Spinal cord (tissue), 9 donors: ENCODE measurements at regions not wholly inside any gene's neighbourhood (a gene's known extent, or its start where the extent isn't known, plus 50 kb on each side); places are given as distances from the start of the nearest gene placed in this dataset.
"Not testable (repeated sequence)": the region's sequence is repeated elsewhere in the genome, so short reads cannot be mapped to it uniquely, and the experiment has no call there.

Experiments used
- DNase-seq, 6 donors: peaks; one replicate each; pipeline versions ENCODE4 v3.0.0 to v3.0.0-alpha.2; 2013 to 2015; ENCODE audit warnings: low spot score in 6 of 6, low read depth in 4 of 6
- H3K27ac ChIP-seq: one replicate; pipeline ENCODE4 v1.5.1; 2013; ENCODE audit warnings: low read depth, low read length, control low read depth
- H3K27me3 ChIP-seq: one replicate; pipeline ENCODE4 v1.6.1; 2013; ENCODE audit warnings: low read length; ENCODE audit not compliant: control insufficient read depth, insufficient read depth
- H3K36me3 ChIP-seq: one replicate; pipeline ENCODE4 v1.6.1; 2013; ENCODE audit warnings: low read length; ENCODE audit not compliant: control insufficient read depth, insufficient read depth
- H3K4me1 ChIP-seq: one replicate; pipeline ENCODE4 v1.6.1; 2013; ENCODE audit warnings: low read length; ENCODE audit not compliant: control insufficient read depth, insufficient read depth
- H3K4me3 ChIP-seq: one replicate; pipeline ENCODE4 v1.5.1; 2013; ENCODE audit warnings: low read depth, low read length, control low read depth
- H3K9me3 ChIP-seq: one replicate; pipeline ENCODE4 v1.6.1; 2013; ENCODE audit warnings: low read length; ENCODE audit not compliant: control insufficient read depth, insufficient read depth
- WGBS: methylation state at CpG from one replicate; pipeline ENCODE4 v1.1.5; 2013; ENCODE audit warnings: missing lambda C conversion rate; ENCODE audit not compliant: insufficient coverage; 5-methylcytosine and 5-hydroxymethylcytosine counted together
- donor health status: healthy.

DNA sequence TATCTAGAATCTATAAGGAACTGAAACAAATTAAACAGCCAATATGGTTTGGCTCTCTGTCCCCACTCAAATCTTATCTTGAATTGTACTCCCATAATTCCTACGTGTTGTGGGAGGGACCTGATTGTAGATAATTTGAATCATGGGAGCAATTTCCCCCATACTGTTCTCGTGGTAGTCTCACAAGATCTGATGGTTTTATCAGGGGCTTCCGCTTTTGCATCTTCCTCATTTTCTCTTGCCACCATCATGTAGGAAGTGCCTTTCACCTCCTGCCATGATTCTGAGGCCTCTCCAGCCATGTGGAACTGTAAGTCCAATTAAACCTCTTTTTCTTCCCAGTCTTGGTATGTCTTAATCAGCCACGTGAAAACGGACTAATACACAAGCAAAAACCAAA lies 185.0 kb downstream of the TBX15 start:
- not testable (repeated sequence) for H3K9me3 ChIP-seq, H3K27me3 ChIP-seq, H3K4me3 ChIP-seq, H3K4me1 ChIP-seq, H3K27ac ChIP-seq, DNase-seq, H3K36me3 ChIP-seq
- 87% methylated on average over 4 of the region's 5 CpGs for whole genome bisulfite sequencing

DNA sequence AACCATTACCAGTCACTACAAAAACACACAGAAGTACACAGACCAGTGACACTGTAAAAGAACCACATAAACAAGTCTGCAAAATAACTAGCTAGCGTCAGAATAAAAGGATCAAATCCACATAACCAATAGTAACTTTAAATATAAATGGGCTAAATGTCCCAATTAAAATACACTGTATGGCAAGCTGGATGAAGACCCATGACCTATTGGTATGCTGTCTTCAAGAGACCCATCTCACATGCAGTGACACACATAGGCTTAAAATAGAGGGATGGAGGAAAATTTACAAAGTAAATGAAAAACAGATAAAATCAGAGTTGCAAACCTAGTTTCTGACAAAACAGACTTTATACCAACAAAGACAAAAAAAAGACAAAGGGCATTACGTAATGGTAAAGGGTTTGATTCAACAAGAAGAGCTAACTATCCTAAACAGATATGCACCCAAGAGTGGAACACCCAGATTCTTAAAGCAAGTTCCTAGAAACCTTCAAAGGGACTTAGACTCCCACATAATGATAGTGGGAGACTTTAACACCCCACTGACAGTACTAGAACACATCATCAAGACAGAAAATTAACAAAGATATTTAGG lies 196.9 kb downstream of the TBX15 start:
- no peak for DNase-seq
- Histone ChIP-seq H3K27ac (no peak overlapping the region), H3K9me3 (peaks cover 11% of the 10 kb centered on the region), H3K27me3 (no peaks in the 10 kb centered on the region), H3K4me3 (no peak overlapping the region), H3K36me3 (no peaks in the 10 kb centered on the region), H3K4me1 (no peaks in the 10 kb centered on the region)
- no CpG with 5 or more reads among the region's 2 CpGs for WGBS

DNA sequence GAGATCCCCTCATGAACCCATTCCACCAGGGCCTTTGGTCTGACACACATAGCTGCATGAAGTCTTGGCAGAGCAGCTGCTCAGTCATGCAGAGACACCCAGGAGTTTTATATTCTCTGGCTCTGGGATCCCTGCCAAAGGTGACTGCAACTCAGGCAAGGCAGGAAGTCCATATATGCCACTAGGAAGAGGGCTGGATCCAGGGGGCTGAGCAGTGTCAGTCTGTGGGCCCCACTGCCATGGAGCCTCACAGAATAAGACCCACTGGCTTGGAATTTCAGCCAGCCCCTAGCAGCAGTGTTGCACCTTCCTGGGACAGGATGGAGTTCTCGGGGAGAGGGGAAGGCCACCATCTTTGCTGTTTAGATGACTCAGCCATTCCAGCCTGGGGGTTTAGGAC lies 199.7 kb downstream of the TBX15 start:
- Histone ChIP-seq H3K36me3 (no peaks in the 10 kb centered on the region), H3K27ac (no peak overlapping the region), H3K4me3 (no peak overlapping the region), H3K4me1 (no peaks in the 10 kb centered on the region), H3K27me3 (no peaks in the 10 kb centered on the region), H3K9me3 (peaks cover 11% of the 10 kb centered on the region)
- peak in 1 of 6 donors; percentile 14 for DNase-seq
- WGBS, result 91% methylated on average over 1 of the region's 1 CpG

DNA sequence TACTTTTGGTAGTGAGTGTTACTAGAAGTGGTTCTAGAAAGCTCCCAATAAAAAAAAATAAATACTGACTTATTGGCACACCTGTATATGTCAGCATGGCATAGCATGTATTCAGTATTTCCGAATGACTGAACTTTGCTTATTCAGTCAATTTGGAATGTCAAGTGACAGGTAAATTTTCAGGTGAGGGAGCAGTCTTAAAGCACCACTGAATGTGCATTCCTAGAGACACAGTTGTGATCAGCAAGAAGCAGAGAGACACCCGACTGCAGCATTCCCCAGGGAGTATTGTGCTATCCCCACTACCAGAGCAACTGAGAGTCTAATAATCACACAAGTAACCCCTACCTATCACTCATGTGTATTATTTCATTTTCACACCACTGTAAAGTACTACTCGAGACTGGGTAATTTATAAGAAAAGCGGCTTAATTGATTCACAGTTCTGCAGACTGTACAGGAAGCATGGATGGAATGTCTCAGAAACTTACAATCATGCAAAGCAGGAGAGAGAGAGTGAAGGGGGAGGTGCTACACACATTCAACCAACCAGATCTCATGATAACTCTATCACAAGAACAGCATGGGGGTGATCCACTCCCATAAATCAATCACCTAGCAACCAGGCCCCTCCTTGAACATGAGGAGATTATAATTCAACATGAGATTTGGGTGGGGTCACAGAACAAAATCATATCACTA lies 201.5 kb downstream of the TBX15 start:
- no peak overlapping the region for H3K4me3 ChIP-seq
- WGBS, result 88% methylated on average over 1 of the region's 4 CpGs
- no peaks in the 10 kb centered on the region for H3K27me3 ChIP-seq
- no peak for DNase-seq
- H3K4me1 ChIP-seq, result no peaks in the 10 kb centered on the region
- no peaks in the 10 kb centered on the region for H3K36me3 ChIP-seq
- no peak overlapping the region for H3K27ac ChIP-seq
- H3K9me3 ChIP-seq, result peaks cover 6% of the 10 kb centered on the region

DNA sequence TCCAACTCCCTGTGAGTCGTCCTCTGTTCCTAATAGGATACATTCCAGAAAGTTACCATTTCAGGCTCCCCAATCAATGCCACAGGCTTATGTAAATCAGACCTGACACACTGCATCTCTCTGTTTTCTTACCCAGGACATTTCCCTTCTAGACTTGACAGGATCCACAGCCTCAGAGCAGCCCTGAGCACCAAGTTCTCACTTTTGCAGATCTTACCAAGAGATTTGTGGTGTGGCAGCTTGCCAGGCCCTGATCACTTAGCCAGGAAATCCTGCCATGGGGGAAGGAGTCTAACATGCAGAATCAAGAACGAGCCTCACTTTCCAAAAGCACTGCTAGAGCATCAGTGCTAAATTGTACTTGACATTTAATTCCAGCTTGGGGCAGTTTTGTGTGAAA lies 202.9 kb downstream of the TBX15 start:
- Histone ChIP-seq H3K27me3 (no peaks in the 10 kb centered on the region), H3K4me1 (no peaks in the 10 kb centered on the region), H3K36me3 (no peaks in the 10 kb centered on the region), H3K27ac (no peak overlapping the region), H3K9me3 (peaks cover 1% of the 10 kb centered on the region), H3K4me3 (no peak overlapping the region)
- DNase-seq, result peak in 1 of 6 donors; percentile 11
- 50% methylated on average over 2 of the region's 2 CpGs for WGBS

DNA sequence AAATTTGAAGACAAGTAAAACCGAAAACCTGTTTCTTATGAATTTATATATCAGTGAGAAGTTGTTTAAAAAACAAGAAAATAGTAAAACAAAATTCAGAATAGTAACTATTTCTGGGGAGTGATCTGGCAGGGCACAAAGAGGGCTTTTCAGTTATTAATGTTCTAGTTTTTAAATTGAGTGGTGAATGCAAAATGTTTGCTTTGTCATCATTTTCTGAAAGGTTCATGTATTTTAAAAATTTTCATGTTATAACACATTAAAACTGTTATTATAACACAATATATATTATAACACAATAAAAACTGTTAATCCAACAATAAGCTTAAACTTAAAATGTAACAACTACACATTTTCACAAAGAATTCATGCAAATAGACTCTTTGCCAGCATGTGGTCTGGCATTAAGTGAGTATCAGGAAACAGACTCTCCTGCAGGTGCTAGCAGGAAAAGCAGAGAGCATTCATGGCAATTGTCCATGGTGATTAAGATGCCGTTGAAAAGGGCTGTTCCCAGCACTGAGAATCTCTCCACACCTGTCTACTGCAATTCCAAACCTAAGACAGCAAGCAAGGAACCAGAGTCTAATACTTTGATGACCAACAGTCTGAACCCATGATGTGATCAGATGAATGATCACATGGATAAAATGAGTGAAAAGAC lies 204.9 kb downstream of the TBX15 start:
- Histone ChIP-seq H3K4me1 (no peaks in the 10 kb centered on the region), H3K4me3 (no peak overlapping the region), H3K36me3 (no peaks in the 10 kb centered on the region), H3K27me3 (no peaks in the 10 kb centered on the region), H3K9me3 (no peaks in the 10 kb centered on the region), H3K27ac (no peak overlapping the region)
- 50% methylated on average over 1 of the region's 2 CpGs for WGBS
- no peak for DNase-seq

DNA sequence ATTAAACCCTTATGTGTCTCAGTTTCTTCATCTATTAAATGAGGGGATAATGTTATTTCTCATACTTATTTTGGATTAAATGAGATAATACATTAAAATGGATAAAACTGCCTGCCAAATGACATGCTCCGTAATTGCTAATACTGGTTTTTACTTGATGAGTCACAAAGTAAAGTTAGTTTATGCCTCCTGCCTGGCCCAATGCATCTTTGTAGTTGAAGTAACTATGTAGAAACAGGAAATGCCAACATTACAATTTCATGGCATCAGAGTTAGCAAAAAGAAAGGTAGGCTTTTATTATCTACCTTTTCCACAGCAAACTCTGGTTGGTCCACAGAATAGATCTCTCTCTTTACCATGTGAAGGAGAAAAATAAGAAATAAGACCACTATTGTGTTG lies 214.5 kb downstream of the TBX15 start:
- H3K9me3 ChIP-seq, result no peaks in the 10 kb centered on the region
- H3K4me3 ChIP-seq, result no peak overlapping the region

DNA sequence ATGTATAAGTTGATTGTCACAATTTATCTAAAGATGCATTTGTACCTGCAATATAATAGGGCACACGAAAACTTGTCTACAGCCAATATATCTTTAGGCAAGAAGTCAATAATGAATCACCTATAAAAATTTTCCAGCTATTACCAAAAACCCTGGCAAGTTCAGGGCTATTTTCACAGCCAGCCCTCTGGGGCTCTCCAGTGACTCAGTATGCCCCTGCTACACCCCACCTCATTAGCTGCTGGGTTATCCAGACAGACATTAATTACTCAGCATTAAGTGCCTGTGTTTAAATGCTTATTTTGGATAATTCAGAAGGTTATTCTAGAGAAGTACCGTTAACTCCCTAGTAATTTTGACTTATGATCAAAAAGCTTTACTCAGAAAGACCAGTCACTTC lies 220.2 kb downstream of the TBX15 start:
- H3K4me1 ChIP-seq, result no peaks in the 10 kb centered on the region
- no peak for DNase-seq
- no peak overlapping the region for H3K4me3 ChIP-seq
- H3K36me3 ChIP-seq, result no peaks in the 10 kb centered on the region
- H3K27me3 ChIP-seq, result no peaks in the 10 kb centered on the region
- peaks cover 7% of the 10 kb centered on the region for H3K9me3 ChIP-seq
- H3K27ac ChIP-seq, result no peak overlapping the region
- WGBS, result no CpG with 5 or more reads among the region's 2 CpGs

More for the DNA sequence above, 214.5 kb downstream of the TBX15 start:
- H3K4me1 ChIP-seq, result no peaks in the 10 kb centered on the region
- DNase-seq, result no peak
- WGBS, result no CpG with 5 or more reads among the region's 1 CpG
- no peaks in the 10 kb centered on the region for H3K36me3 ChIP-seq
- H3K27me3 ChIP-seq, result no peaks in the 10 kb centered on the region
- no peak overlapping the region for H3K27ac ChIP-seq

DNA sequence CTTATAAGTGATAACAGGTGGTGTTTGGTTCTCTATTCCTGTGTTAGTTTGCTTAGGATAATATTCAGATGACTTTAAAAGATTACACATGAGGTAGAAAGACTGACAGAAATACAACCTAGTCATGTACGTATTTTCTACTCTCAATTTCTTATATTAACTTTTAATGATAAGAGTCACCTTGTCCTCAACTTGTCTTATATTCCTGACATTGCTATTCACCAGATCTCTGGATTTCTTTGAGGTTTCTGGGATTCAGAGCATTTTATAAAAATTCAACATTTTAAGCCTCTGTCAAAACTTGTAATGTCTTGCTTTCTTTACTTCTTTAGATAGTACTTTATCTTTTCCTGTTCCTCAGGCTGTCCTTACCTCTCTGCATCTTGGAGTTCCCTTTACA lies 234.2 kb downstream of the TBX15 start:
- Histone ChIP-seq H3K27me3 (no peaks in the 10 kb centered on the region), H3K27ac (no peak overlapping the region), H3K36me3 (no peaks in the 10 kb centered on the region), H3K9me3 (no peaks in the 10 kb centered on the region), H3K4me1 (no peaks in the 10 kb centered on the region), H3K4me3 (no peak overlapping the region)
- no peak for DNase-seq
- WGBS, result no CpG with 5 or more reads among the region's 1 CpG

DNA sequence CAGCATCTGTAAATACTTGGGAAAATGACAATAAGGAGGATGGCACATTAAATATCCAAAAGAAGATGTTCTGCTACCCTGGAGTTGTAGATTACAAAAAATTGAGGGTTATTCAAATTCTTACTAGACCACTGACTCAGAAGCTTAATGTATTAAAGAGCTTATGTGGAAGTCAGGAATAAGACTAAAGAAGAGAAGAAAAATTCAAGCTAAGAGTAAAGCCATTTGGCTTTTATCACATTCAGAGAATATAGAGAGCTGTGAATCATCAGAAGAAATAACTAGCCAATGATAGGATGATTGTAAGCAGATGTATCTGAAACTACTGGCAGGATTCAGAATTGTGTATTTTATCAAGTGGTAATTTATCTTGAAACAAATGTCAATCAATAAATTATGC lies 237.0 kb downstream of the TBX15 start:
- H3K27ac ChIP-seq, result no peak overlapping the region
- DNase-seq, result no peak
- no peaks in the 10 kb centered on the region for H3K4me1 ChIP-seq

More for the DNA sequence above, 237.0 kb downstream of the TBX15 start:
- H3K4me3 ChIP-seq, result no peak overlapping the region
- H3K9me3 ChIP-seq, result no peaks in the 10 kb centered on the region
- H3K27me3 ChIP-seq, result no peaks in the 10 kb centered on the region
- H3K36me3 ChIP-seq, result no peaks in the 10 kb centered on the region
